HEK293 (cell line): ENCODE measurements at regions not wholly inside any gene's neighbourhood (a gene's known extent, or its start where the extent isn't known, plus 50 kb on each side); places are given as distances from the start of the nearest gene placed in this dataset.

Experiments used
- CTCF ChIA-PET: fragments of 350-600 bp; formaldehyde crosslinking; extraction: SDS; loops from one replicate; lab custom pipeline; 2021; ENCODE audit warnings: antibody characterized with exemption; lab: Yijun Ruan, JAX
- POLR2A ChIA-PET: fragments of 300-600 bp; formaldehyde crosslinking; extraction: SDS; loops from one replicate; lab custom pipeline; 2020; ENCODE audit warnings: antibody characterized with exemption, inconsistent platforms; lab: Yijun Ruan, JAX
- H3K27ac ChIP-seq: fragments of 200-500 bp; sonication (Bioruptor generic); 2 replicates; pipeline ENCODE4 v1.5.1; 2014; ENCODE audit warnings: low read depth, low read length, control low read depth, inconsistent platforms; ENCODE audit errors: extremely low read depth
- H3K36me3 ChIP-seq, 2 experiments: fragments of 200-500 bp in 1 of 2; sonication (Bioruptor generic) in 1 of 2; 1 replicate in 1 of 2; 2 replicates in 1 of 2; pipeline ENCODE4 v1.5.1; 2014 to 2017; ENCODE audit warnings: inconsistent platforms in 2 of 2, low read length in 2 of 2; ENCODE audit not compliant: control insufficient read depth in 2 of 2, insufficient read depth in 1 of 2
- H3K4me1 ChIP-seq: fragments of 200-500 bp; sonication (Bioruptor generic); 2 replicates; pipeline ENCODE4 v1.5.1; 2014; ENCODE audit warnings: mild to moderate bottlenecking, low read length, inconsistent platforms; ENCODE audit not compliant: control insufficient read depth, insufficient read depth
- H3K4me3 ChIP-seq: 2 replicates; pipeline ENCODE4 v1.5.1; 2011; ENCODE audit warnings: low read depth, mild to moderate bottlenecking, control low read depth, low read length, moderate library complexity
- H3K9me3 ChIP-seq: fragments of 200-500 bp; sonication (Bioruptor generic); 2 replicates; pipeline ENCODE4 v1.5.1; 2014; ENCODE audit warnings: low read depth, low read length, inconsistent platforms; ENCODE audit not compliant: control insufficient read depth, insufficient read depth
- HOXA7 ChIP-seq: sonication (generic); formaldehyde crosslinking; IDR thresholded peaks from 2 replicates; pipeline ENCODE4 v1.8.1; 2022; ENCODE audit warnings: missing genetic modification reagents, borderline replicate concordance
- MZF1 ChIP-seq: fragments of 450-650 bp; formaldehyde crosslinking; IDR thresholded peaks from 2 replicates; pipeline ENCODE4 v1.5.1; 2017; ENCODE audit warnings: missing biosample characterization, missing genetic modification characterization, borderline replicate concordance
- OSR2 ChIP-seq: fragments of 450-650 bp; formaldehyde crosslinking; IDR thresholded peaks from 2 replicates; pipeline ENCODE4 v1.5.1; 2016; ENCODE audit warnings: missing biosample characterization, missing genetic modification characterization
- PRDM6 ChIP-seq: fragments of 450-650 bp; formaldehyde crosslinking; IDR thresholded peaks from 2 replicates; pipeline ENCODE4 v1.5.1; 2017; ENCODE audit warnings: missing biosample characterization, missing genetic modification characterization
- WT1 ChIP-seq: fragments of 450-650 bp; formaldehyde crosslinking; IDR thresholded peaks from 2 replicates; pipeline ENCODE4 v1.5.1; 2016; ENCODE audit warnings: missing biosample characterization, missing genetic modification characterization
- ZNF184 ChIP-seq: fragments of 450-650 bp; IDR thresholded peaks from 2 replicates; pipeline ENCODE4 v1.5.1; 2018; ENCODE audit warnings: missing biosample characterization, mild to moderate bottlenecking, missing genetic modification characterization
- ZNF239 ChIP-seq: fragments of 450-650 bp; formaldehyde crosslinking; IDR thresholded peaks from 2 replicates; pipeline ENCODE4 v1.5.1; 2016; ENCODE audit warnings: missing biosample characterization, missing genetic modification characterization
- ZNF274 ChIP-seq, 2 experiments: fragments of 200-500 bp in 1 of 2; fragments of 450-650 bp in 1 of 2; sonication (Bioruptor generic) in 1 of 2; formaldehyde crosslinking in 1 of 2; IDR thresholded peaks; 2 replicates each; pipeline versions ENCODE4 v1.5.1 to v1.6.1; 2014 to 2016; ENCODE audit warnings: borderline replicate concordance in 1 of 2, inconsistent platforms in 1 of 2, low read length in 1 of 2, missing biosample characterization in 1 of 2, missing genetic modification characterization in 1 of 2
- ZNF292 ChIP-seq: fragments of 450-650 bp; formaldehyde crosslinking; IDR thresholded peaks from 2 replicates; pipeline ENCODE4 v1.5.1; 2016; ENCODE audit warnings: low read depth, missing biosample characterization, missing genetic modification characterization, borderline replicate concordance
- ZNF335 ChIP-seq: fragments of 450-650 bp; formaldehyde crosslinking; conservative IDR thresholded peaks from 2 replicates; pipeline ENCODE4 v1.5.1; 2016; ENCODE audit warnings: missing biosample characterization, missing genetic modification characterization
- ZNF416 ChIP-seq: fragments of 450-650 bp; formaldehyde crosslinking; IDR thresholded peaks from 2 replicates; pipeline ENCODE4 v1.5.1; 2016; ENCODE audit warnings: missing biosample characterization, missing genetic modification characterization
- ZNF600 ChIP-seq: fragments of 450-650 bp; formaldehyde crosslinking; IDR thresholded peaks from 2 replicates; pipeline ENCODE4 v1.5.1; 2016; ENCODE audit warnings: missing biosample characterization, missing genetic modification characterization
- ZNF747 ChIP-seq: fragments of 450-650 bp; formaldehyde crosslinking; IDR thresholded peaks from 2 replicates; pipeline ENCODE4 v1.5.1; 2016; ENCODE audit warnings: missing biosample characterization, missing genetic modification characterization
- ZNF785 ChIP-seq: fragments of 450-650 bp; formaldehyde crosslinking; IDR thresholded peaks from 2 replicates; pipeline ENCODE4 v1.5.1; 2016; ENCODE audit warnings: missing biosample characterization, missing genetic modification characterization
- ZNF843 ChIP-seq: fragments of 450-650 bp; formaldehyde crosslinking; IDR thresholded peaks from 2 replicates; pipeline ENCODE4 v1.5.1; 2016; ENCODE audit warnings: missing biosample characterization, missing genetic modification characterization
- ZSCAN18 ChIP-seq: fragments of 450-650 bp; formaldehyde crosslinking; IDR thresholded peaks from 2 replicates; pipeline ENCODE4 v1.5.1; 2016; ENCODE audit warnings: missing biosample characterization, missing genetic modification characterization

DNA sequence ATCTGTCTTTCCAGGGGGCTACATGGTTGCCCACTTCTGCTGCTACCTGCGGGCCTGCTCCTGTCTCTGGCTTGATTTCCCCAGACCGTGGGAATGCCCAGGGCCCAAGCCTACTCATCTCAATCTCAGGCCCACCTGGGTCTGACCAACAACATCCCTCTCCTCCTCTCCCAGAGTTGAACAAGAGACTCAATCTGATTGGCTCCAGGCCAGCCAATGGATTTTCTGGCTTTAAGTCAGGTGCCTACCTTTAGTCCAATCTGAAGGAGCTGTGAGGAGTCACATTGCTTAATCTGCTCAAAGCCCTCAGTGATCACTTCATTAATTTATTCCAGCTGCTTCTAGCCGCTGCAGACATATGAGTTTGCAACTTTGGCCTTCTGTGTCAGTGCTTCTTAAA, 162.4 kb upstream of the KCNG1 start:
- Histone ChIP-seq H3K36me3 (no peaks in the 10 kb centered on the region), H3K27ac (no peak overlapping the region), H3K9me3 (no peaks in the 10 kb centered on the region), H3K4me3 (no peak overlapping the region), H3K4me1 (no peaks in the 10 kb centered on the region)
- CTCF ChIA-PET = interaction anchor here (0.6 kb wide), 1 partner anchor 99 kb away, joined by 3 read pairs; no protein-coding TSS in a partner anchor
- TF ChIP-seq ZSCAN18 (tag by site-specific recombination) (no peak), MZF1 (tag by site-specific recombination) (no peak)
- POLR2A ChIA-PET = no interaction called here

DNA sequence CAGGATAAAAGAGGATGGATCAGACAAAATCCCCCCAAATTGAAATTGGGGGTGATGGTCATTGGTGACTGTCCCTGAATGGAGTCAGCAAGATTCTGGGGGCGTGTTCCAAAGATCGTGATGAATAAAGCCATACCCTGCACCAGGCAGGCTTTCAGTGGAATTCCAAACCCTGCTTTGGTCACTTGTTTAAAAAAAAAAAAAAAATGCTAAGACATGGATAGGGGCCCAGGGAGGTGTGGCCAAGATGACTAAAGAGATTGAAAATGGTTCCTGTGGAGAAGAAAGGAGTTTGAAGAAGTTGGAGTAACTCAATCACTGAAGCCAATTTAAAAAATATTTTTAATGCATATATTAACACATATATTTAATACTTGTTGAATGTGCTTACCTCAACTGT, 161.4 kb upstream of the KCNG1 start:
- POLR2A ChIA-PET = no interaction called here

DNA sequence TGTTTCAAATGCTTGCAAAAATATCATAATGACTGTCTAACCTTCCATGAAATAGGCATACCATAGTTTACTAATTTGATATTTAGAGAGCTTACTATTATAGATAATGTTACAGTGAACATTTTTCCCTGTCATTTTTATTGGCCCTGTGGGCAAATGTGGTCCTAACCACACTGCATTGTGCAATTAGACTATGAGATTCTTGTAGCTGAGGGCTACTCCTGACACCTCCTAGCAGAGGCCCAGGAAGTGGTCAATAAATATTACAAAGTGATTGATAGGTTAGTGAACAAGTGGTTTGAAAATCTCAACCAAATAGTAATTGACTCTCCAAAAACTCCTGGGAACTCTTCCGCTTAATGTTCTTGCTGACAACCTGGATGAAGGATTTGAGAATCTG, 160.5 kb upstream of the KCNG1 start:
- Histone ChIP-seq H3K36me3 (no peaks in the 10 kb centered on the region), H3K4me3 (no peak overlapping the region), H3K9me3 (no peaks in the 10 kb centered on the region), H3K27ac (no peak overlapping the region), H3K4me1 (no peaks in the 10 kb centered on the region)
- peak; percentile 39; the same call in 1 of the 2 replicates for TF ChIP-seq PRDM6 (tag by site-specific recombination)
- no peak for TF ChIP-seq ZNF292 (tag by site-specific recombination)
- CTCF ChIA-PET = interaction anchor here (0.6 to 0.8 kb wide), 2 partner anchors 54 to 124 kb away, joined by 3 read pairs; no protein-coding TSS in a partner anchor
- POLR2A ChIA-PET = no interaction called here

More for the DNA sequence above, 161.4 kb upstream of the KCNG1 start:
- TF ChIP-seq ZNF785 (tag by site-specific recombination) (no peak), ZNF416 (no peak), ZNF600 (peak; percentile 66; the same call in 1 of the 2 replicates)
- no peaks in the 10 kb centered on the region for H3K36me3 ChIP-seq
- no peak overlapping the region for H3K4me3 ChIP-seq
- no peaks in the 10 kb centered on the region for H3K4me1 ChIP-seq
- no peak overlapping the region for H3K27ac ChIP-seq
- no peaks in the 10 kb centered on the region for H3K9me3 ChIP-seq
- CTCF ChIA-PET = no interaction called here

DNA sequence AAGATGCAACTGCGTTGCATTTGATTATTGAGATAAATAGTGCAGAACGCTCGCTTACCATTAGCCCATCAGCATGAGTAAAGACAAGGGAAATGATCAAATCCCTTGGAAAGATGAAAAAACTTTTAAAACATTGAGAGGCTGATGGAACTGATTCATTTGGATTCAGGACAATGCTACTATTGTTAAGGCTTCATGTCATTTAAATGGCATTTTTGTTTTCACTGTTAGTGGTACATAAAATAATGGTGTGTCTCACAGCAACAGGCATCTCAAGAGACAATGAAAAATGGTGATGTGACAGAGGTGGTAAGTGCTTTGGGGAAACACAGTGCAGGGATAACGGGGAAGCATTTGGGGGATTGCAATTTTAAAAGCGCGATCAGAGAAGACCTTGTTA, 159.7 kb upstream of the KCNG1 start:
- ChIA-PET POLR2A (interaction anchor here (0.5 kb wide), 1 partner anchor 23 kb away, joined by 10 read pairs; no protein-coding TSS in a partner anchor), CTCF (no interaction called here)
- TF ChIP-seq ZNF184 (tag by site-specific recombination) = no peak
- no peak for TF ChIP-seq HOXA7
- TF ChIP-seq OSR2 (tag by site-specific recombination) = no peak
- no peak for TF ChIP-seq ZNF274 (IDR thresholded peaks at IDR 0.05; ENCODE audit: low read length)
- no peak for TF ChIP-seq ZNF274 (tag by site-specific recombination; IDR thresholded peaks at IDR 0.05; ENCODE audit: borderline replicate concordance)
- TF ChIP-seq ZNF239 (tag by site-specific recombination) = no peak
- no peak for TF ChIP-seq WT1 (tag by site-specific recombination)
- no peak for TF ChIP-seq ZNF747 (tag by site-specific recombination)
- TF ChIP-seq ZNF335 (tag by site-specific recombination) = no peak
- no peak for TF ChIP-seq ZNF843 (tag by site-specific recombination)
- Histone ChIP-seq H3K27ac (no peak overlapping the region), H3K9me3 (no peaks in the 10 kb centered on the region), H3K4me3 (no peak overlapping the region), H3K4me1 (no peaks in the 10 kb centered on the region), H3K36me3 (no peaks in the 10 kb centered on the region)
